Smooth muscle cell (in vitro differentiated cells): ENCODE measurements at regions not wholly inside any gene's neighbourhood (a gene's known extent, or its start where the extent isn't known, plus 50 kb on each side); places are given as distances from the start of the nearest gene placed in this dataset.

Experiments
- DNase-seq: peaks from one replicate; lab custom pipeline; 2025; ENCODE audit not compliant: unreplicated experiment; lab: John Stamatoyannopoulos, UW
- H2AFZ ChIP-seq: fragments of 200-600 bp; sonication (generic); 2 replicates; pipeline ENCODE4 v1.6.0; 2016; ENCODE audit warnings: antibody characterized with exemption, low read depth, mild to moderate bottlenecking
- H3F3A ChIP-seq: fragments of 200-600 bp; sonication (generic); 2 replicates; pipeline ENCODE4 v1.6.0; 2017; ENCODE audit warnings: antibody characterized with exemption, low read depth
- H3K27ac ChIP-seq: fragments of 200-600 bp; sonication (generic); 2 replicates; pipeline ENCODE4 v1.5.1; 2016; ENCODE audit warnings: low read depth, mild to moderate bottlenecking
- H3K27me3 ChIP-seq: fragments of 200-600 bp; sonication (generic); 2 replicates; pipeline ENCODE4 v1.6.1; 2016; ENCODE audit warnings: low read depth, mild to moderate bottlenecking
- H3K36me3 ChIP-seq: fragments of 200-600 bp; sonication (generic); 2 replicates; pipeline ENCODE4 v1.5.1; 2016; ENCODE audit warnings: low read depth
- H3K4me1 ChIP-seq: fragments of 200-600 bp; sonication (generic); 2 replicates; pipeline ENCODE4 v1.5.1; 2016; ENCODE audit warnings: low read depth
- H3K4me2 ChIP-seq: fragments of 200-600 bp; sonication (generic); 2 replicates; pipeline ENCODE4 v1.6.0; 2016; ENCODE audit warnings: mild to moderate bottlenecking
- H3K4me3 ChIP-seq: fragments of 200-600 bp; sonication (generic); 2 replicates; pipeline ENCODE4 v1.5.1; 2016; ENCODE audit warnings: mild to moderate bottlenecking
- H3K79me2 ChIP-seq: fragments of 200-600 bp; sonication (generic); 2 replicates; pipeline ENCODE4 v1.6.0; 2016; ENCODE audit warnings: low read depth, mild to moderate bottlenecking
- H3K9ac ChIP-seq: fragments of 200-600 bp; sonication (generic); 2 replicates; pipeline ENCODE4 v1.6.0; 2016; ENCODE audit warnings: low read depth
- H3K9me3 ChIP-seq: fragments of 200-600 bp; sonication (generic); replicated peaks from 2 replicates; pipeline ENCODE4 v1.5.1; 2016; ENCODE audit warnings: low read depth
- H4K20me1 ChIP-seq: fragments of 200-600 bp; sonication (generic); 2 replicates; pipeline ENCODE4 v1.6.0; 2016; ENCODE audit warnings: low read depth
- CTCF ChIP-seq: fragments of 200-600 bp; sonication (generic); IDR thresholded peaks from 2 replicates; pipeline ENCODE4 v1.5.1; 2017; ENCODE audit warnings: borderline replicate concordance, mild to moderate bottlenecking, antibody characterized with exemption; ENCODE audit not compliant: insufficient read depth, poor library complexity, severe bottlenecking
- WGBS: methylation state at CpG from one replicate; pipeline ENCODE4 v1.1.7; 2016; ENCODE audit warnings: low lambda C conversion rate; 5-methylcytosine and 5-hydroxymethylcytosine counted together

- H3K27me3 ChIP-seq, result no peaks in the 10 kb centered on the region
- no peaks in the 10 kb centered on the region for H4K20me1 ChIP-seq
- H3K4me2 ChIP-seq, result no peak overlapping the region
- H3K79me2 ChIP-seq, result no peaks in the 10 kb centered on the region
- no peak overlapping the region for H3K27ac ChIP-seq
- no peaks in the 10 kb centered on the region for H3K4me1 ChIP-seq
- no peak for DNase-seq
- H3K9ac ChIP-seq, result no peak overlapping the region
- no peak for TF ChIP-seq CTCF
- 83% methylated on average over 2 of the region's 2 CpGs for WGBS
- no peaks in the 10 kb centered on the region for H3K9me3 ChIP-seq
- H3K36me3 ChIP-seq, result no peaks in the 10 kb centered on the region
- no peak overlapping the region for H3K4me3 ChIP-seq
- H3F3A ChIP-seq, result no peaks in the 10 kb centered on the region
- no peak overlapping the region for H2AFZ ChIP-seq
These were observed 265.0 kb upstream of the SOX2 start for GRCh38 chr3:181446741-181447140.

- H3K4me1 ChIP-seq, result no peaks in the 10 kb centered on the region
- no peak overlapping the region for H3K27ac ChIP-seq
- no peak overlapping the region for H2AFZ ChIP-seq
- H3K4me2 ChIP-seq, result no peak overlapping the region
- no peak for DNase-seq
- H3K9ac ChIP-seq, result no peak overlapping the region
- H3F3A ChIP-seq, result no peaks in the 10 kb centered on the region
- WGBS, result 89% methylated on average over 3 of the region's 3 CpGs
- H3K79me2 ChIP-seq, result no peaks in the 10 kb centered on the region
- H3K27me3 ChIP-seq, result no peaks in the 10 kb centered on the region
- no peak for TF ChIP-seq CTCF
- no peaks in the 10 kb centered on the region for H3K9me3 ChIP-seq
- no peaks in the 10 kb centered on the region for H4K20me1 ChIP-seq
- H3K36me3 ChIP-seq, result no peaks in the 10 kb centered on the region
- no peak overlapping the region for H3K4me3 ChIP-seq
These were observed 269.7 kb upstream of the SOX2 start for GRCh38 chr3:181442066-181442465.

GRCh38 chr3:181432992-181433391, 278.7 kb upstream of the SOX2 start:
- Histone ChIP-seq H3K4me2 (no peak overlapping the region), H2AFZ (no peak overlapping the region), H3K79me2 (no peaks in the 10 kb centered on the region), H3K9ac (no peak overlapping the region), H4K20me1 (no peaks in the 10 kb centered on the region), H3K4me3 (no peak overlapping the region), H3F3A (no peaks in the 10 kb centered on the region), H3K36me3 (no peaks in the 10 kb centered on the region), H3K27ac (no peak overlapping the region), H3K27me3 (no peaks in the 10 kb centered on the region), H3K9me3 (no peaks in the 10 kb centered on the region), H3K4me1 (no peaks in the 10 kb centered on the region)
- 87% methylated on average over 4 of the region's 4 CpGs for WGBS
- TF ChIP-seq CTCF, result no peak
- no peak for DNase-seq

GRCh38 chr3:181431748-181432147, 280.0 kb upstream of the SOX2 start:
- no peak for TF ChIP-seq CTCF

More at GRCh38 chr3:181431748-181432147, 280.0 kb upstream of the SOX2 start:
- H3K79me2 ChIP-seq, result no peaks in the 10 kb centered on the region
- 84% methylated on average over 4 of the region's 4 CpGs for WGBS
- no peak overlapping the region for H3K27ac ChIP-seq
- H3K9ac ChIP-seq, result no peak overlapping the region
- no peaks in the 10 kb centered on the region for H3K4me1 ChIP-seq
- H3K4me3 ChIP-seq, result no peak overlapping the region
- H3K4me2 ChIP-seq, result no peak overlapping the region
- no peaks in the 10 kb centered on the region for H3F3A ChIP-seq
- DNase-seq, result no peak
- H3K9me3 ChIP-seq, result no peaks in the 10 kb centered on the region
- no peaks in the 10 kb centered on the region for H3K27me3 ChIP-seq
- H4K20me1 ChIP-seq, result no peaks in the 10 kb centered on the region
- H3K36me3 ChIP-seq, result no peaks in the 10 kb centered on the region
- H2AFZ ChIP-seq, result no peak overlapping the region
